ENCODE measurements at regions not wholly inside any gene's neighbourhood (a gene's known extent, or its start where the extent isn't known, plus 50 kb on each side); places are given as distances from the start of the nearest gene placed in this dataset.

GRCh38 chr11:13875643-13876042, 86.9 kb upstream of the SPON1 start:
- TF ChIP-seq CTCF (IDR thresholded peaks at IDR 0.05) (no peak), POLR2AphosphoS5 (IDR thresholded peaks at IDR 0.05) (no peak)
